Thoracic aorta (tissue), 2 donors: ENCODE measurements at regions not wholly inside any gene's neighbourhood (a gene's known extent, or its start where the extent isn't known, plus 50 kb on each side); places are given as distances from the start of the nearest gene placed in this dataset.
"Not testable (repeated sequence)": the region's sequence is repeated elsewhere in the genome, so short reads cannot be mapped to it uniquely, and the experiment has no call there.

Experiments
- ATAC-seq: fragments of 150-250 bp; one replicate; pipeline ENCODE4 v1.8.0; 2017; ENCODE audit warnings: low read depth; ENCODE audit not compliant: insufficient number of reproducible peaks, low FRiP score
- DNase-seq: peaks from one replicate; pipeline ENCODE4 v3.0.0-alpha.2; 2020; ENCODE audit warnings: low spot score
- H3K27ac ChIP-seq, 2 donors: fragments of 200-600 bp; sonication (generic); 1 replicate in 1 of 2; 2 replicates in 1 of 2; pipeline ENCODE4 v1.5.1; 2016; ENCODE audit warnings: mild to moderate bottlenecking in 2 of 2, moderate library complexity in 2 of 2
- H3K27me3 ChIP-seq: fragments of 200-600 bp; sonication (generic); replicated peaks from 2 replicates; pipeline ENCODE4 v1.6.0; 2016; ENCODE audit warnings: mild to moderate bottlenecking; ENCODE audit not compliant: insufficient read depth
- H3K36me3 ChIP-seq: fragments of 200-600 bp; sonication (generic); one replicate; pipeline ENCODE4 v1.5.1; 2016
- H3K4me1 ChIP-seq, 2 donors: fragments of 200-600 bp; sonication (generic); 1 replicate in 1 of 2; 2 replicates in 1 of 2; pipeline versions ENCODE4 v1.5.1 to v1.6.0; 2016; ENCODE audit warnings: low read depth in 2 of 2, mild to moderate bottlenecking in 1 of 2; ENCODE audit not compliant: control insufficient read depth in 1 of 2
- H3K4me3 ChIP-seq: fragments of 200-600 bp; sonication (generic); 2 replicates; pipeline ENCODE4 v1.5.1; 2016; ENCODE audit warnings: mild to moderate bottlenecking
- H3K9me3 ChIP-seq: fragments of 200-600 bp; sonication (generic); 2 replicates; pipeline ENCODE4 v1.5.1; 2016
- TF ChIP-seq, protein P1 (sequence below): fragments of 200-600 bp; sonication (generic); IDR thresholded peaks from one replicate; pipeline ENCODE4 v1.5.1; 2019; ENCODE audit warnings: antibody characterized with exemption

DNA sequence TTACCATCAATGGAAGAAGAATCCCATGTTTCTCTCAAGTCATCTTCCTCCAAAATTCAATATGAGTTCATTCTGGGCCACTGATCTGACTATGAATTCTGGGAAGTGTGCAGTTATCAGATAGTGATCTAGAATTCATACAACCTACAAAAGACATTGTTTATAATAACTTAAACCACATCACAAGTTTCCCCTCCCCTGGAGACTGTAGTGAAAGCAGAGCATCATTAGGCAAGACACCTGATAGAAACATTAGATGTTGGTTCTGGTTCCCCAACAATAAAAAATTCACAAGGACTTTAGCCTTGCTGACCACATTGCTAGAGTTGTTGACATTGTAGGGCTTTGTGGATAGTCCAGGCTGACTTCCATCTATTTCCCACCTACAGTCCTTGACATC lies 506.4 kb upstream of the JAG1 start:
- no peak overlapping the region for H3K4me3 ChIP-seq
- H3K27ac ChIP-seq, result no peak overlapping the region
- ATAC-seq (no peak), DNase-seq (no peak)
- no peaks in the 10 kb centered on the region for H3K9me3 ChIP-seq
- H3K36me3 ChIP-seq, result no peaks in the 10 kb centered on the region
- peaks cover 3 to 13% of the 10 kb centered on the region in 2 donors for H3K4me1 ChIP-seq
- no peaks in the 10 kb centered on the region for H3K27me3 ChIP-seq
- TF ChIP-seq, protein P1, sequence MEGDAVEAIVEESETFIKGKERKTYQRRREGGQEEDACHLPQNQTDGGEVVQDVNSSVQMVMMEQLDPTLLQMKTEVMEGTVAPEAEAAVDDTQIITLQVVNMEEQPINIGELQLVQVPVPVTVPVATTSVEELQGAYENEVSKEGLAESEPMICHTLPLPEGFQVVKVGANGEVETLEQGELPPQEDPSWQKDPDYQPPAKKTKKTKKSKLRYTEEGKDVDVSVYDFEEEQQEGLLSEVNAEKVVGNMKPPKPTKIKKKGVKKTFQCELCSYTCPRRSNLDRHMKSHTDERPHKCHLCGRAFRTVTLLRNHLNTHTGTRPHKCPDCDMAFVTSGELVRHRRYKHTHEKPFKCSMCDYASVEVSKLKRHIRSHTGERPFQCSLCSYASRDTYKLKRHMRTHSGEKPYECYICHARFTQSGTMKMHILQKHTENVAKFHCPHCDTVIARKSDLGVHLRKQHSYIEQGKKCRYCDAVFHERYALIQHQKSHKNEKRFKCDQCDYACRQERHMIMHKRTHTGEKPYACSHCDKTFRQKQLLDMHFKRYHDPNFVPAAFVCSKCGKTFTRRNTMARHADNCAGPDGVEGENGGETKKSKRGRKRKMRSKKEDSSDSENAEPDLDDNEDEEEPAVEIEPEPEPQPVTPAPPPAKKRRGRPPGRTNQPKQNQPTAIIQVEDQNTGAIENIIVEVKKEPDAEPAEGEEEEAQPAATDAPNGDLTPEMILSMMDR, result no peak

DNA sequence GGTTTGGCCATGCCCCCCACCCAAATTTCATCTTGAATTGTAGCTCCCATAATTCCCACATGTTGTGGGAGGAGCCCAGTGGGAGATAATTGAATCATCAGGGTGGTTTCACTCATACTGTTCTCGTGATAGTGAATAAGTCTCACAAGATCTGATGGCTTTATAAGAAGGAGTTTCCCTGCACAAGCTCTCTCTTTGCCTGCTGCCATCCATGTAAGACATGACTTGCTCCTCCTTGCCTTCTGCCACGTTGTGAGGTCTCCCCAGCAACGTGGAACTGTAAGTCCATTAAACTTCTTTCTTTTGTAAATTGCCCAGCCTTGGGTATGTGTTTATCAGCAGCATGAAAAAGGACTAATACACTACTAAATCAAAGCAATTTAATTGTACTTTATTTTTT lies 507.3 kb upstream of the JAG1 start:
- H3K27ac ChIP-seq, H3K9me3 ChIP-seq, DNase-seq, H3K4me1 ChIP-seq, H3K4me3 ChIP-seq, ATAC-seq, H3K27me3 ChIP-seq, H3K36me3 ChIP-seq: not testable (repeated sequence)

DNA sequence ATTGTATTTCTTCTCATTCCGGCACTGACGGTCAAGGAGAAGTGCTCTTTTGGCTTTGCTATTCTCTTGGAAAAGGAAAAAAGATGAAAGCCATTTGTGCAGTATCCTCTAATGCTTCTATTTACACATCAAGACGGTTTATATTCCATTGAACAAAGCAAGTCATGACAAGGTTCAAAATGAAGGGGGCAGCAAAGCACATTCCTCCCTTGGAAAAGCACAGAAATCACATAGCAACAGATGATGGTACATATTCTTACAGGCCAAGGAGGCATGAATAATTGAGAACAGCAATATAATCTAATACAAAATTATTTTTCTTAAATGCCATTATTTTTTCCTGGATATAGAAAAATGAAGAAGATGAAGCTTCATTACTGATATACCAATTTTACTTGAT lies 508.2 kb upstream of the JAG1 start:
- H3K9me3 ChIP-seq, result no peaks in the 10 kb centered on the region
- no peak for DNase-seq
- H3K36me3 ChIP-seq, result no peaks in the 10 kb centered on the region
- no peak for ATAC-seq
- H3K27me3 ChIP-seq, result no peaks in the 10 kb centered on the region
- TF ChIP-seq, protein P1, result no peak
- H3K4me1 ChIP-seq, result peaks cover 3 to 6% of the 10 kb centered on the region in 2 donors
- H3K4me3 ChIP-seq, result no peak overlapping the region
- H3K27ac ChIP-seq, result no peak overlapping the region

DNA sequence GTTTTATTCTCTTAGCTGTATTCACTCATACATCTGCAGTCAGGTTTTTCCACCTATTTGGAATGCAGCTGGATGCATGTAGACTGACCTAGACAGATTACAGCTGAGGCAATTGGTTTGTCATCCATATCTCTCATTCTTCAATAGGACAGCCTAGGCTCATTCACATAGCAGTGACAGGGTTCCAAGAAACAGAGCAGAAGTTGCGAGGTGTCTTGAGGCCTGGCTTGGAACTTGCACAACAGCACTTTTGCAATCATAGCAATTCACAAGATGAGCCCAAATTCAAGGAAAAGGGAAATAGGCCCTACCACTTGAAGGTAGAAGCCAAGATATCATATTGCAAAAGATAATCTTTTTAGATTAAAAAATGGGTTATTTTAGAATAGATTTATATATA lies 508.9 kb upstream of the JAG1 start:
- H3K4me3 ChIP-seq, result no peak overlapping the region

DNA sequence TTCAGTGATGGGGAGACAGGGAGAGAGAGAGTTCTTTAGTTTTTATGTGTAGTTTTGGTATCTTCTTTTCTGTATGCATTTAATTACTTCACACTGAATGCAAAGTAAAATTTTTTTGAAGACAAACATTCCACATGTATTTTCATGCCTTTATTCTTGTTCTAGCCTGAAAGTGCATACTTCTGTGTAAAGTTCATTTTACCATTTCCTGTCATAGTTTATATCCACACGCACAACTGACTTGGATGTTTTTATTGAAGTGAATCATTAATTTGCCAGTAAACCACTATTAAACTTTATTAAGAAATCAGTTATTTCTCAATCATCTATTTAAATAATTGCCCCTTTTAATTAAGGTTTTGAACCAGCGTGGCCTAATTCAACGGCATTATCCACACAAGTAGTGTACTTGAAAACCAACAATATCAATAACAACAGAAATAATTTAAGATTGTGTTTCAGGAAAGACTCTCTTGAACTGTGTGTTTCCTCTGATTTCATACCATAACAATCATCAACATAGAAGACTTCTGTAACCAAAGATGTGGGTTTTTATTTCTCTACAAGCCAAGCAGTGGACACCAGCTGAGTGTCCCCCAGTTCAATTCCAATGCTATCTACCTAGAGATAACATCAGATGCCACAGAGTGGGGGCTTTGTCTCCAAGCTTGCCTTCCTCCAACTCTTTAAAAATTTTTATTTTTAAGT lies 512.7 kb upstream of the JAG1 start:
- no peaks in the 10 kb centered on the region for H3K4me1 ChIP-seq
- no peak for ATAC-seq
- no peak overlapping the region for H3K27ac ChIP-seq
- H3K4me3 ChIP-seq, result no peak overlapping the region
- TF ChIP-seq, protein P1, result no peak
- H3K9me3 ChIP-seq, result no peaks in the 10 kb centered on the region
- H3K27me3 ChIP-seq, result peaks cover 4% of the 10 kb centered on the region
- no peaks in the 10 kb centered on the region for H3K36me3 ChIP-seq
- no peak for DNase-seq

More for the DNA sequence above, 508.9 kb upstream of the JAG1 start:
- TF ChIP-seq, protein P1, result no peak
- no peaks in the 10 kb centered on the region for H3K36me3 ChIP-seq
- no peaks in the 10 kb centered on the region for H3K9me3 ChIP-seq
- H3K27me3 ChIP-seq, result no peaks in the 10 kb centered on the region
- ATAC-seq (no peak), DNase-seq (no peak)
- peaks cover 3 to 6% of the 10 kb centered on the region in 2 donors for H3K4me1 ChIP-seq
- H3K27ac ChIP-seq, result no peak overlapping the region
